ENCODE measurements at regions not wholly inside any gene's neighbourhood (a gene's known extent, or its start where the extent isn't known, plus 50 kb on each side); places are given as distances from the start of the nearest gene placed in this dataset.

DNA sequence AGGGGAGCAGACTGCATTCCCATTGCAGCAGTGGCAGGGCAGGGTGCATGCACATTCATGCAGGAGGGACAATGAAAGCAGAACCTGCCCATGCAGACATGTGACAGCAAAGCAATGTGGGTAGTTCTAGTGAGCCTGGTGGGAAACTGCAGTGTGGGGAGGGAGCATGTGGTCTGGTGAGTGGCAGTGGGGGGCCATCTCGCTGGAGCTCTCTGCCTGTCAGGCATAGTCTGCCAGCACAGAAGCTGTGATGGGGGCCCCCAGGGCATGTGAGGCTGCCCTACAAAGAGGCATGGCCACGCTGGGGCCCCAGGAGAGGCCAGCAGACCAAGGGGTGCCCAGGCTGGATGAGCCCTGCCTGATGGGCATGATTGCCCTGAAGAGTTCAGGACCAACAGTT lies 579.7 kb downstream of the PTPRC start:
- Histone ChIP-seq H3F3A (ENCODE audit: insufficient read depth) (no peaks in the 10 kb centered on the region), H3K36me3 (ENCODE audit: low read length) (no peaks in the 10 kb centered on the region), H3K27ac (ENCODE audit: low read depth, low read length) (no peak overlapping the region), H3K79me2 (ENCODE audit: insufficient read depth, low read length) (no peaks in the 10 kb centered on the region), H3K9ac (ENCODE audit: low read length) (no peak overlapping the region), H3K9me3 (ENCODE audit: insufficient read depth, low read length) (no peaks in the 10 kb centered on the region), H3K4me2 (ENCODE audit: low read depth, low read length, poor library complexity, severe bottlenecking) (no peak overlapping the region), H4K20me1 (ENCODE audit: low read depth, low read length) (no peaks in the 10 kb centered on the region), H3K9me2 (replicated peaks; ENCODE audit: insufficient read depth, low read length) (no peaks in the 10 kb centered on the region), H2AFZ (ENCODE audit: low read depth, low read length, severe bottlenecking) (no peak overlapping the region), H3K27me3 (ENCODE audit: low read length) (no peaks in the 10 kb centered on the region), H3K4me3 (ENCODE audit: insufficient read depth, low read length, poor library complexity, severe bottlenecking) (no peak overlapping the region)
- TF ChIP-seq, protein P1, sequence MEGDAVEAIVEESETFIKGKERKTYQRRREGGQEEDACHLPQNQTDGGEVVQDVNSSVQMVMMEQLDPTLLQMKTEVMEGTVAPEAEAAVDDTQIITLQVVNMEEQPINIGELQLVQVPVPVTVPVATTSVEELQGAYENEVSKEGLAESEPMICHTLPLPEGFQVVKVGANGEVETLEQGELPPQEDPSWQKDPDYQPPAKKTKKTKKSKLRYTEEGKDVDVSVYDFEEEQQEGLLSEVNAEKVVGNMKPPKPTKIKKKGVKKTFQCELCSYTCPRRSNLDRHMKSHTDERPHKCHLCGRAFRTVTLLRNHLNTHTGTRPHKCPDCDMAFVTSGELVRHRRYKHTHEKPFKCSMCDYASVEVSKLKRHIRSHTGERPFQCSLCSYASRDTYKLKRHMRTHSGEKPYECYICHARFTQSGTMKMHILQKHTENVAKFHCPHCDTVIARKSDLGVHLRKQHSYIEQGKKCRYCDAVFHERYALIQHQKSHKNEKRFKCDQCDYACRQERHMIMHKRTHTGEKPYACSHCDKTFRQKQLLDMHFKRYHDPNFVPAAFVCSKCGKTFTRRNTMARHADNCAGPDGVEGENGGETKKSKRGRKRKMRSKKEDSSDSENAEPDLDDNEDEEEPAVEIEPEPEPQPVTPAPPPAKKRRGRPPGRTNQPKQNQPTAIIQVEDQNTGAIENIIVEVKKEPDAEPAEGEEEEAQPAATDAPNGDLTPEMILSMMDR (IDR thresholded peaks at IDR 0.05; ENCODE audit: insufficient read depth, low read length, poor library complexity, severe bottlenecking) = no peak
- TF ChIP-seq EZH2phosphoT487 (conservative IDR thresholded peaks at IDR 0.05; ENCODE audit: low read length) = no peak

DNA sequence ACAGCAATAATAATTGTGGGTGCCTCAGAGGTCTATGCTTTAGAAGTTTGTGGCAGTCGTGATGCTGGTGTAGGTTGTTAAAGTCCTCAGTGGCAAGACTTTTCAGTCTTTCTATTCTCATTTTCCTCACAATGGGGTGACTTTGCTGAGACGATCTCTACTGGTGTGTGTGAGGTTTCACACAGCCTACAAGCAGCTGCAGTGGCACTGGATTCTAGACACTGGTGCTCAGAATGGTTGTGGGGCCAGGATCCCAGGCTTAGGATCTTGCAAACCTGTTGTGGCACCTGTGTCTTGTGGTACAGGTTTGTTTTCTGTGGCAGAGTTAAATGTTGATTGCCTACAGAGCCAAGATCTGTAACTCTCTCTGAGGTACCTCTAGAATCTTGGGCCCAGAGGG lies 581.2 kb downstream of the PTPRC start:
- Histone ChIP-seq H3K9me3 (ENCODE audit: insufficient read depth, low read length) (no peaks in the 10 kb centered on the region), H3K27me3 (ENCODE audit: low read length) (no peaks in the 10 kb centered on the region), H3K36me3 (ENCODE audit: low read length) (no peaks in the 10 kb centered on the region), H3K79me2 (ENCODE audit: insufficient read depth, low read length) (no peaks in the 10 kb centered on the region), H3K4me3 (ENCODE audit: insufficient read depth, low read length, poor library complexity, severe bottlenecking) (no peak overlapping the region), H2AFZ (ENCODE audit: low read depth, low read length, severe bottlenecking) (no peak overlapping the region), H3K9me2 (replicated peaks; ENCODE audit: insufficient read depth, low read length) (no peaks in the 10 kb centered on the region), H3K27ac (ENCODE audit: low read depth, low read length) (no peak overlapping the region), H3K4me2 (ENCODE audit: low read depth, low read length, poor library complexity, severe bottlenecking) (no peak overlapping the region), H3F3A (ENCODE audit: insufficient read depth) (no peaks in the 10 kb centered on the region), H4K20me1 (ENCODE audit: low read depth, low read length) (no peaks in the 10 kb centered on the region), H3K9ac (ENCODE audit: low read length) (no peak overlapping the region)
- no peak for TF ChIP-seq EZH2phosphoT487 (conservative IDR thresholded peaks at IDR 0.05; ENCODE audit: low read length)
- TF ChIP-seq, protein P1 (IDR thresholded peaks at IDR 0.05; ENCODE audit: insufficient read depth, low read length, poor library complexity, severe bottlenecking) = no peak

DNA sequence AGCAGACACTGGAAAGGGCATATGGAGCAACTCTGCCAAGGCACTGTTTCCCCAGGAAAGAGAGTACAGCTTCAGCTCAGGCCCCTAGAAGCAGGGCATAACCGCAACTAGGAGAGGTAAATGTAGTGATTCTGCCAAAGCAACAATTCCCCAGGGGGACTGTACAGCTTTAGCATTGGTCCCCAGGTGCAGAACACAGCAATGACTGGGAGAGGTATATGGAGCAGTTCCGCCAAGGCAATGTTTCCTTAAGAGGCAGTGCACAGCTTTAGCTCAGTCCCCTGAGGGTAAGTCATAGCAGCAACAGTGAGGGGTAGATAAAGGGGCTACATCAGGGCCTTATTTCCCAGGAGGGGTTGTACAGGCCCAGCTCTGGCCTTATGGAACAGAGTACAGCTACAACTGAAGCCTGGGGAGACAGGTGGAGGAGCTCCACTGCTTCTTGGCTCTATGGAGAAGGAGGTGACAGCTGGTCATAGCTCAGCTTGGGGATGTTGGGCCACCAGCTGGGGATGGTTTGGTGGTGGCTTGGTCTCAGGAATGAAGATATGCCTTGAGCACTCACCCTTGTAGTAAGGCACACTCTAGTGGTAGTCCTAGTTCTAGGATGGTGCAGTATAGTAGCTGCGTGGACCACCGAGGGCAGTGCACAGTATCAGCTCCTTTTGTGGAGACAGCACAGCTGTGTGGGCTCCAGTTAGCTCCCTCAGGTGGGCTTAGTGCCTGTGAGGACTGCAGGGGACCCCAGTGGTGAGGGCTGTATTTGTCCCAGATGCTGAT lies 582.7 kb downstream of the PTPRC start:
- H3K9me2 ChIP-seq (replicated peaks; ENCODE audit: insufficient read depth, low read length) = no peaks in the 10 kb centered on the region
- no peaks in the 10 kb centered on the region for H3F3A ChIP-seq (ENCODE audit: insufficient read depth)
- no peaks in the 10 kb centered on the region for H4K20me1 ChIP-seq (ENCODE audit: low read depth, low read length)
- H3K9me3 ChIP-seq (ENCODE audit: insufficient read depth, low read length) = no peaks in the 10 kb centered on the region
- TF ChIP-seq, protein P1 (IDR thresholded peaks at IDR 0.05; ENCODE audit: insufficient read depth, low read length, poor library complexity, severe bottlenecking) = no peak
- no peaks in the 10 kb centered on the region for H3K27me3 ChIP-seq (ENCODE audit: low read length)
- H3K4me2 ChIP-seq (ENCODE audit: low read depth, low read length, poor library complexity, severe bottlenecking) = no peak overlapping the region
- no peak overlapping the region for H3K27ac ChIP-seq (ENCODE audit: low read depth, low read length)
- no peaks in the 10 kb centered on the region for H3K79me2 ChIP-seq (ENCODE audit: insufficient read depth, low read length)
- H2AFZ ChIP-seq (ENCODE audit: low read depth, low read length, severe bottlenecking) = no peak overlapping the region
- no peak overlapping the region for H3K4me3 ChIP-seq (ENCODE audit: insufficient read depth, low read length, poor library complexity, severe bottlenecking)
- no peaks in the 10 kb centered on the region for H3K36me3 ChIP-seq (ENCODE audit: low read length)
- no peak overlapping the region for H3K9ac ChIP-seq (ENCODE audit: low read length)
